T-helper 1 cell treated with Interleukin-12 subunit alpha and Interleukin-12 subunit beta and Interleukin-4 antibody, amounts not matched to agents 30 ng/mL and 1 ng/mL, for 36 hours (primary cell): ENCODE measurements at regions not wholly inside any gene's neighbourhood (a gene's known extent, or its start where the extent isn't known, plus 50 kb on each side); places are given as distances from the start of the nearest gene placed in this dataset.

Experiments
- intact Hi-C: fragments of 100-400 bp; cut with micrococcal nuclease; formaldehyde crosslinking; loops from one replicate; pipeline ENCODE4 v1.15.1; 2024

- intact Hi-C loops = no loop called here
Measured at GRCh38 chr5:38643616-38644015, 87.2 kb upstream of the LIFR start.

GRCh38 chr5:38645508-38645907 is 89.1 kb upstream of the LIFR start:
- intact Hi-C loops = no loop called here

- intact Hi-C loops = no loop called here
Measured at GRCh38 chr5:38648703-38649291, 92.4 kb upstream of the LIFR start.

- intact Hi-C loops = no loop called here
Measured at GRCh38 chr5:38650540-38650939, 94.1 kb upstream of the LIFR start.

GRCh38 chr5:38650946-38651345 is 94.5 kb upstream of the LIFR start:
- intact Hi-C loops = no loop called here

GRCh38 chr5:38651806-38652205 is 95.4 kb upstream of the LIFR start:
- intact Hi-C loops = no loop called here

- intact Hi-C loops = no loop called here
Measured at GRCh38 chr5:38653389-38653788, 96.9 kb upstream of the LIFR start.

- intact Hi-C loops = no loop called here
Measured at GRCh38 chr5:38655691-38656090, 99.2 kb upstream of the LIFR start.

GRCh38 chr5:38656568-38656967 is 100.1 kb upstream of the LIFR start:
- intact Hi-C loops = no loop called here

GRCh38 chr5:38657020-38657419 is 100.6 kb upstream of the LIFR start:
- intact Hi-C loops = no loop called here

- intact Hi-C loops = no loop called here
Measured at GRCh38 chr5:38660194-38660668, 103.8 kb upstream of the LIFR start.

GRCh38 chr5:38662090-38662489 is 105.6 kb upstream of the LIFR start:
- intact Hi-C loops = no loop called here

- intact Hi-C loops = no loop called here
Measured at GRCh38 chr5:38663249-38663648, 106.8 kb upstream of the LIFR start.

- intact Hi-C loops = loop anchor here (1.0 kb wide), 1 partner anchor 226 kb away; no protein-coding TSS in a partner anchor
Measured at GRCh38 chr5:38666668-38667498, 110.4 kb upstream of the LIFR start.

- intact Hi-C loops = loop anchor here (1.0 kb wide), 1 partner anchor 226 kb away; no protein-coding TSS in a partner anchor
Measured at GRCh38 chr5:38667499-38667776, 111.0 kb upstream of the LIFR start.

GRCh38 chr5:38669361-38669880 is 113.0 kb upstream of the LIFR start:
- intact Hi-C loops = no loop called here

- intact Hi-C loops = no loop called here
Measured at GRCh38 chr5:38670066-38670465, 113.6 kb upstream of the LIFR start.

GRCh38 chr5:38670878-38671277 is 114.4 kb upstream of the LIFR start:
- intact Hi-C loops = no loop called here

GRCh38 chr5:38672059-38672788 is 115.8 kb upstream of the LIFR start:
- intact Hi-C loops = no loop called here

- intact Hi-C loops = no loop called here
Measured at GRCh38 chr5:38673671-38674071, 117.2 kb upstream of the LIFR start.

GRCh38 chr5:38675443-38675842 is 119.0 kb upstream of the LIFR start:
- intact Hi-C loops = no loop called here

- intact Hi-C loops = no loop called here
Measured at GRCh38 chr5:38677636-38678035, 121.2 kb upstream of the LIFR start.
